Activated T-cell treated with anti-CD3 and anti-CD28 coated beads, Interleukin-2, amount 50 U/mL, for 72 hours (primary cell): ENCODE measurements at regions not wholly inside any gene's neighbourhood (a gene's known extent, or its start where the extent isn't known, plus 50 kb on each side); places are given as distances from the start of the nearest gene placed in this dataset.

Experiments used
- ATAC-seq, 2 donors: fragments of 150-1000 bp; cut with Tn5 transposase; replicated peaks in 1 of 2; 2 replicates each; pipeline ENCODE4 v1.10.0; 2021; ENCODE audit warnings: moderate library complexity in 2 of 2, mild to moderate bottlenecking in 1 of 2
- DNase-seq, 2 donors: peaks; one replicate each; pipeline ENCODE4 v3.0.0; 2021 to 2022; ENCODE audit warnings: mixed read lengths in 1 of 2
- H3K27ac Mint-ChIP-seq: one replicate; pipeline ENCODE4 v1.8.0; 2022; ENCODE audit warnings: mild to moderate bottlenecking, moderate library complexity, mixed read lengths
- H3K27me3 Mint-ChIP-seq: one replicate; pipeline ENCODE4 v1.8.0; 2022; ENCODE audit warnings: low read depth, mixed read lengths
- H3K36me3 Mint-ChIP-seq, 2 donors: one replicate each; pipeline ENCODE4 v1.8.0; 2022; ENCODE audit warnings: mixed read lengths in 2 of 2, mild to moderate bottlenecking in 1 of 2; ENCODE audit not compliant: insufficient read depth in 2 of 2
- H3K4me1 Mint-ChIP-seq: one replicate; pipeline ENCODE4 v1.8.0; 2022; ENCODE audit warnings: low read depth, mixed read lengths
- H3K4me3 Mint-ChIP-seq, 2 donors: one replicate each; pipeline ENCODE4 v1.8.0; 2022; ENCODE audit warnings: mild to moderate bottlenecking in 2 of 2, mixed read lengths in 2 of 2, moderate library complexity in 2 of 2
- H3K9me3 Mint-ChIP-seq, 2 donors: one replicate each; pipeline ENCODE4 v1.8.0; 2022; ENCODE audit warnings: mixed read lengths in 2 of 2

DNA sequence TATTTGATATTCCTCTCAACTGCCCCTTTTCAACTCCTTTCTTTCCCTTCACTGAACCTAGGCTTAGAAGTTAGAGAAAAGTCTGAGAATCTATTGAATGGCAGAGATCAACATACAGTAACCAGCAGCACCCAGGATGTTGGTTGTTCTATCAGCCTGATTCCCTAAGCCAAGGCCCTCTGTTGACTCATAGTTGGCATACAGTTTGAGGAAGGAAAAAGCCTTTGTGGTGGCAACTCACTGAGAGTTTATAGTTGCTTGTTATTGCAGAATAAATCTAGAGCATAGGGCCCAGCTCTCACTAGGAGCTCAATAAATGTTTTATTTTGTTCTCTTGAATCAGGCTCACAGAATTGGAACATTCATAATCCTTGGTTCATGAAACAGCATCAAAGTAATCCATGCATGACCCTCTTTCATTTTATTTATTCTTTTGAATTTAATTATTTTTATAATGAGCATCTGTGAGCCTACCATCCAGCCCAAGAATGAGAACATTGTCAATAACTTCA is 119.1 kb upstream of the ADGRF1 start:
- DNase-seq (no peak), ATAC-seq (no peak)
- no peaks in the 10 kb centered on the region for H3K4me1 Mint-ChIP-seq
- no peaks in the 10 kb centered on the region for H3K27me3 Mint-ChIP-seq
- no peak overlapping the region for H3K27ac Mint-ChIP-seq
- H3K9me3 Mint-ChIP-seq, result peaks cover 0 to 2% of the 10 kb centered on the region in 2 donors
- H3K36me3 Mint-ChIP-seq, result no peaks in the 10 kb centered on the region
- H3K4me3 Mint-ChIP-seq, result no peak overlapping the region

DNA sequence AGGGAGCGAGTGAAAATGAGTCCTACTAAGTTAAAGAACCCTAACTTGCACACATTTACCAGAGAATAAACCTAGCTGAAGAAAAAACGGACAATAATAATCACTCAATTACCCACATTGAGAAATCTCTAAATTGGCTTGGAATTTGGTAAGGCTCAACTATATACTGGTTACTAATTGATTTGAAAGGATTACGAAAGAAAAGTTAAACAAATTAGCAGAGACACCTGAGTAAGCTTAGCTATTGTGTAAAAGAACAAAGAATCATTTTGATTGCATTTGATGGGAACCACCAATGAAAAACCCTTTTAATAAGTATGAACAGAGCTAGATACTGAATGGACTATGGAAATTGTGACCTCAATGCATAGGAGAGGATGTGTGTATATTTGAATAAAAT is 118.6 kb upstream of the ADGRF1 start:
- H3K9me3 Mint-ChIP-seq, result peaks cover 0 to 2% of the 10 kb centered on the region in 2 donors
- H3K27me3 Mint-ChIP-seq, result no peaks in the 10 kb centered on the region
- no peak overlapping the region for H3K4me3 Mint-ChIP-seq
- H3K4me1 Mint-ChIP-seq, result no peaks in the 10 kb centered on the region
- no peaks in the 10 kb centered on the region for H3K36me3 Mint-ChIP-seq
- DNase-seq, result no peak
- H3K27ac Mint-ChIP-seq, result no peak overlapping the region
- no peak for ATAC-seq

DNA sequence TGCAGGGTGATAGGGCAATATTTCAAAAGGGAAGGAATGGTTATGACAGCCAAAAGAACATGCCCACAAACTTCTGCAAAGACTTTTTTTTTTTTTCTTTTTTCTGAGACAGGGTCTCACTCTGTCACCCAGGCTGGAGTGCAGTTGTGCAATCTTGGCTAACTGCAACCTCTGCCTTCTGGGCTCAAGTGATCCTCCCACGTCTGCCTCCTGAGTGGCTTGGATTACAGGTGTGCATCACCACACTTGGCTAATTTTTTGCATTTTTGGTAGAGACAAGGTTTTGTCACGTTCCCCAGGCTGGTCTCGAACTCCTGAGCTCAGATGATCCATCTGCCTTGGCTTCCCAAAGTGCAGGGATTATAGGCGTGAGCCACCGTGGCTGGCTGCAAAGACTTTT is 117.6 kb upstream of the ADGRF1 start:
- no peaks in the 10 kb centered on the region for H3K36me3 Mint-ChIP-seq
- DNase-seq (no peak), ATAC-seq (no peak)
- no peak overlapping the region for H3K27ac Mint-ChIP-seq
- H3K27me3 Mint-ChIP-seq, result no peaks in the 10 kb centered on the region
- H3K4me3 Mint-ChIP-seq, result no peak overlapping the region
- peaks cover 0 to 2% of the 10 kb centered on the region in 2 donors for H3K9me3 Mint-ChIP-seq
- no peaks in the 10 kb centered on the region for H3K4me1 Mint-ChIP-seq

DNA sequence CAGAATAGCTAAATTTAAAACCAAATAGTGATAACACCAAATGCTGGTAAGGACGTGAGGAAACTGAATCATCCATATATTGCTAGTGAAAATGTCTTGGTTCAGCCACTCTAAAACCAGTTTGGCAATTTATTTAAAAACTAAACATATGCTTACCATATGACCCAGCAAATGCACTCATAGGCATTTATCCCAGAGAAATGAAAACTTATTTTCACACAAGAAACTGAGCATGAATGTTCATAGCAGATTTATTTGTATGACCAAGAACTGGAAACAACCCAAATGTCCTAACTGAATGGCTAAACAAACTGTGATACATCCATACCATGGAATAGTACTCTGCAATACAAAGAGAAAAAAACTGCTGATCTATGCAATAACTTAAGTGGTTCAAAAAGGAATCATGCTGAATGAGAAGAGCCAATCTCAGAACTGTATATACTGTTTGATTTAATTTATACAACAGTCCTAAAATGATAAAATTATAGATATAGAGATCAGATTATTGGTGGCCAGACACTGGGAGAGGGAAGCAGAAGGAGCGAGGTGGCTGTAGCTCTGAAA is 115.6 kb upstream of the ADGRF1 start:
- Mint-ChIP-seq H3K27me3 (no peaks in the 10 kb centered on the region), H3K4me1 (no peaks in the 10 kb centered on the region), H3K9me3 (no peaks in the 10 kb centered on the region), H3K36me3 (no peaks in the 10 kb centered on the region), H3K27ac (no peak overlapping the region), H3K4me3 (no peak overlapping the region)
- no peak for DNase-seq
- no peak for ATAC-seq

DNA sequence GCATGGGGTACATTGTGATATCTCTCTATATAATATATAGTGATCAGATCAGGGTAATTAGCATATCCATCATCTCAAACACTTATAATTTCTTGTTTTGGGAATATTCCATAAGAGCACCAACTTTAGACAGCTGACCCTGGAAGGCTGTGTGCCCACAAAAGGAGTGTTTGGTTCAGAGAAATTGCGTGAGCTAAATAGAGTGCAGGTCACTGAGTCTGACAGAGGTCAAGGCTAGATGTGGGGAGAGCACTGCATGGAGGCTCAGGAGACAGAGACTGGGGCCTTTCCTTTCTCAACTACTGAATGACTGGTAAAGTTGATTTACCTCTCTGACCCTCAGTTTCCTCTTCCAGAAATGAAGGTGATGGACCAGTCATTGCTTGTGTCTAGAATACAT is 114.9 kb upstream of the ADGRF1 start:
- H3K9me3 Mint-ChIP-seq, result no peaks in the 10 kb centered on the region
- H3K27me3 Mint-ChIP-seq, result no peaks in the 10 kb centered on the region
- DNase-seq, result no peak
- H3K27ac Mint-ChIP-seq, result no peak overlapping the region
- H3K4me3 Mint-ChIP-seq, result no peak overlapping the region
- no peaks in the 10 kb centered on the region for H3K36me3 Mint-ChIP-seq
- no peak for ATAC-seq
- no peaks in the 10 kb centered on the region for H3K4me1 Mint-ChIP-seq

DNA sequence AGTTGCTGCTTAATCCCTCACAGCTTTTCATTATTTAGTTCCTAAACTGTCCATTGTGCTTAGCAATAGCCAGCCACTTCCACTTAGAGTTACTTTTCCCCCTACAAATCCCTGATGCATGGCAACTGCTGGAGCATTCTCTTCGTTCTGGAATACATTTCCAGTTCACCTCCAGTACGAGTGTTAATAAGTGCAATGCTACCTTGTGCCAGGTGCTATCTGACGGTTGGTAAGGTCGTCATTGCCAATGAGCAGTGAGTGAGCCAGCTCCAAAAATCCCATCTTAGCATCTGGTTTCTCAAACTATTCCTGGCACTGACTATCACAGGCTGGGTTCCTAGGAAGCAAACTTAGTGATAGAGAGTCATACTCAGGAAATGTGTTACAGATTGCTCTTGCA is 114.1 kb upstream of the ADGRF1 start:
- Mint-ChIP-seq H3K36me3 (no peaks in the 10 kb centered on the region), H3K27me3 (no peaks in the 10 kb centered on the region), H3K9me3 (no peaks in the 10 kb centered on the region), H3K4me1 (no peaks in the 10 kb centered on the region), H3K27ac (no peak overlapping the region), H3K4me3 (no peak overlapping the region)
- no peak for DNase-seq
- no peak for ATAC-seq

DNA sequence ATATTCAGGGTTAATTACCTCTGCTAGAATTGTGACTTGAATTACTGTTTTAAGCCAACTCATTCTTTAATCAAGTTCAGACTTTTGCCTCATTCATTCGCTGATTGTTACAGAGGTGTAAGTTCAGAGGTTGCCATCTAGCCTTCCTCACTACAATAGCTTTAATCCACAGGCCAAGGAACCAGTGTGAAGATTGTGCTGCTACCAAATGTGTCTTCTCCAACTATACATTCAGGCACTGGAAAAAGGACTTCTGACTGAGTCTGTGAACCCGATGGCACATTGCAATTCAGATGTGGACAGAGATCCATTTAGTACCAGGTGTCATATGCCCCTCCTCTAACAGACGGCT is 111.2 kb upstream of the ADGRF1 start:
- Mint-ChIP-seq H3K36me3 (no peaks in the 10 kb centered on the region), H3K9me3 (no peaks in the 10 kb centered on the region), H3K27me3 (peaks cover 9% of the 10 kb centered on the region), H3K27ac (no peak overlapping the region), H3K4me3 (no peak overlapping the region), H3K4me1 (no peaks in the 10 kb centered on the region)
- DNase-seq (no peak), ATAC-seq (no peak)

DNA sequence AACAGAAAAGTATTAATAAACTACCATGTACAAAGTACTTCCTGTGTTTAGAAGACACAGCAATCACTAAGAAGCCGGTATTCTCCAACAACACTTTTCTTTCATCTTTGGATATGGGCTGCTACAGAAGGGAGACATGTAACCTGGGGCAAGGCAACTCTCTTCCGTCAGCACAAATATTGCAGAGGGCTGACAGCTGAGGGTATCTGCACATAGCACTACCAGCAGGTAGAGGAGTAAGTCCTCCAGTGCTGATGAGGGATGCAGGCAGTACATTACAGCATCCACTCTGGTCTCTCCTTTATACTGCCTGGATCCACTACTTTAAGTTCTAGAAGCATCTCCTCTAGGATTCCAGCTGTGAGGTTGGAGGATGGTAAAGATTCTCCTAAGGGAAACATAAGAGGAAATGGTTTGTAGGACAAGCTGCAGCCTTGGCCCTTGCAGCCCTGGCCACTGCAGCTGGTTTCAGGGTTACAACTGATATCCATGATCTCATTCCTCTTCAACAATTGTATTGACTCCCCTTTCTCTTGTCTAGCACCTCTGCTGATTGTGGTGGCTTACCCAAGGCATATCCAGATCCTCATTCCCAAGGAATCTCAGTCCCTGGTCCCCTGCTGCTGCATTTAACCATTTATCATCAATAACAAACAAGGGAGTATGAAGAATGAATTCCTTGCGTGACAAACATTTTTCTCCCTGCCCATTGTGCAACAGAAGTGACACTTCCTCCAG is 110.7 kb upstream of the ADGRF1 start:
- no peaks in the 10 kb centered on the region for H3K4me1 Mint-ChIP-seq
- H3K36me3 Mint-ChIP-seq, result no peaks in the 10 kb centered on the region
- no peak overlapping the region for H3K27ac Mint-ChIP-seq
- H3K9me3 Mint-ChIP-seq, result no peaks in the 10 kb centered on the region
- H3K4me3 Mint-ChIP-seq, result no peak overlapping the region
- peaks cover 9% of the 10 kb centered on the region for H3K27me3 Mint-ChIP-seq
- DNase-seq, result no peak
- no peak for ATAC-seq

DNA sequence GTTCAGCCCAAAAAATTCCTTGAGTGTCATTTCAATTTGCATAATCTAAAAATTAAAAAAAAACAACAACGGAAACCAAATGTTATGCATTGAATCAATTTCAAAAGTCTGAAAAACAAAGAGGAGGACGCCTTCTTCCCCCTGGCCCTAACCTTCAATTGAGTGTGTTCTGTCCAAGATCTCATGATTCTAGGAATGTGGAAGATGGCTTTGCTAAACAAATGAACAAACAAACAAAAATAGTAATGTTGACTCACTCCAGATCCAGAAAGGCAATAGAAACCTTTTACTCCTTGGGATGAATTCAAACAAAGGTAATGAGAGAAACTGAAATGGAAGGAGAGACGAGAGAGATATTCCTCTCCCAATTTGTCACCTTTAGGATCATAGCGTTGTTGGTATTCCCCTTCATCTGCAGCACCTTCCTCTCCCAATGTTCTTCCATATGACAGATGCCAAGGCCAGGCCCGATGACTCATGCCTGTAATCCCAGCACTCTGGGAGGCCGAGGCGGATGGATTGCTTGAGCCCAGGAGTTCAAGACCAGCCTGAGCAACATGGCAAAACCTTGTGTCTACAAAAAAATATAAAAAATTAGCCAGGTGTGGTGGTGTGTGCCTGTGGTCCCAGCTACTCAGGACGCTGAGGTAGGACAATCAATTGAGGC is 109.2 kb upstream of the ADGRF1 start:
- H3K27me3 Mint-ChIP-seq, result peaks cover 9% of the 10 kb centered on the region
- no peaks in the 10 kb centered on the region for H3K36me3 Mint-ChIP-seq
- no peaks in the 10 kb centered on the region for H3K4me1 Mint-ChIP-seq
- no peak for ATAC-seq
- no peak overlapping the region for H3K27ac Mint-ChIP-seq
- H3K4me3 Mint-ChIP-seq, result no peak overlapping the region
- DNase-seq, result no peak
- no peaks in the 10 kb centered on the region for H3K9me3 Mint-ChIP-seq

DNA sequence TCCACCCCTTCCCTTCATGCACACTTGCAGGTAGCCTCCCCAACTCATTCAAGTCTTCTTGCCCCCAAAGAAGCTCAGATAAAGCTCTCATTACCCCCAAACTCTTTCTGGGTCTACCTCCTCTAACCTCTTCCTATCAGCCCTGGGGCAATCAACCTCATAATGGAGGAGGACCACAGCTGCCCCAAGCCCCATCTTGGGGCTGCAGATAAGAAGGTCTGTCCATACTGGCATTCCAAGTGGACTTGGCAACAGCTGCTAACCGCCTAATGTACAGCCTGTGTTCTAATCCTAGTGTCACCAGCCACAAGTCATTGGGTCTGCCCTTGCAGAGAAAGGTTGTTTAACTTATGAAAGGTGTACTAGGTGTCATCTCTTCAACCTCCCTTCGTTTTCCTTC is 107.4 kb upstream of the ADGRF1 start:
- Mint-ChIP-seq H3K36me3 (no peaks in the 10 kb centered on the region), H3K27me3 (peaks cover 9% of the 10 kb centered on the region), H3K27ac (no peak overlapping the region), H3K4me3 (no peak overlapping the region), H3K4me1 (no peaks in the 10 kb centered on the region), H3K9me3 (no peaks in the 10 kb centered on the region)
- ATAC-seq (no peak), DNase-seq (no peak)

DNA sequence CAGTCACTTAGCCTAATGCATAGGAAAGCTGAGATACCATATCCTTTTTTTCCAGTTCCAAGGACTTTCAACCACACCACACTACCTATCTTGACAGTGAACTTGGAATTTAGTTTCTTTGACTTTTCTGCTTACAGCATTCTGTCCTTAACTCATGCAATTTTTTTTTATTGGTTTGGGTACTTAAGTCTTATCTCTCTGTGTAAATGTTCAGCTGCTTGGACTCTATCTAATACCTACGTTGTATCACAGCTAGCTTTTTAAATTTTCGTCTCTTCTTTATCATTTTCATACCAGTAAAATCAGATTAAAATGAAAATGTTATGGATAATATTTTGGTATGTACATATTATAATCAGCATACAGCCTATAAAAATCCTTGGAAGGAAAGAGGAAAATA is 106.9 kb upstream of the ADGRF1 start:
- H3K27ac Mint-ChIP-seq, result no peak overlapping the region
- H3K27me3 Mint-ChIP-seq, result peaks cover 9% of the 10 kb centered on the region
- H3K4me1 Mint-ChIP-seq, result no peaks in the 10 kb centered on the region
- H3K9me3 Mint-ChIP-seq, result no peaks in the 10 kb centered on the region
- no peak overlapping the region for H3K4me3 Mint-ChIP-seq
- DNase-seq, result no peak
- no peaks in the 10 kb centered on the region for H3K36me3 Mint-ChIP-seq
- ATAC-seq, result no peak

DNA sequence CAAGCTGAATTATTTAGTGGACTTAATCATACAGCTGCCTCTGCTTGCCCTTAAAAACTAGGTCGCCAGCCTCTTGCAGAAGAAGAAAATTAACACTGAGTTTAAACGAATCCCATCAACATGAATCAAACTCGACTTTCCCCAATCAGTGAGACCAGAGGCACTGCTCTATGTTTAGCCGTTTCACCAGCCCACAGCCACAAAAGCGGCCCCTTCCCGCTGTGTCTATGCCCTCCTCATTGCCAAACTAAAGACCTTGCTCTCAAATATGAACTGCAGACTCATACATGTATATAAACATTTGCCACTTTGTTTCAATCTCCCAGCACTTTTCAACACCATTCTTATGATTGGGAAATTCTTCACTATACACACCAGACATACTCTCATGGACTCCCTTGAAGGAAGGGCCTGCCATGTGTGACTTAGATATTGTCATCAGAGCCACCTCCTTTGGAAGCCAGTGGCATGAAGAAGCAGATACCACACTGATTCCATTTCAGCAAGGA is 105.8 kb upstream of the ADGRF1 start:
- no peak overlapping the region for H3K4me3 Mint-ChIP-seq
- peaks cover 9% of the 10 kb centered on the region for H3K27me3 Mint-ChIP-seq
- DNase-seq (no peak), ATAC-seq (no peak)
- no peaks in the 10 kb centered on the region for H3K9me3 Mint-ChIP-seq
- H3K27ac Mint-ChIP-seq, result no peak overlapping the region
- no peaks in the 10 kb centered on the region for H3K4me1 Mint-ChIP-seq
- H3K36me3 Mint-ChIP-seq, result no peaks in the 10 kb centered on the region

DNA sequence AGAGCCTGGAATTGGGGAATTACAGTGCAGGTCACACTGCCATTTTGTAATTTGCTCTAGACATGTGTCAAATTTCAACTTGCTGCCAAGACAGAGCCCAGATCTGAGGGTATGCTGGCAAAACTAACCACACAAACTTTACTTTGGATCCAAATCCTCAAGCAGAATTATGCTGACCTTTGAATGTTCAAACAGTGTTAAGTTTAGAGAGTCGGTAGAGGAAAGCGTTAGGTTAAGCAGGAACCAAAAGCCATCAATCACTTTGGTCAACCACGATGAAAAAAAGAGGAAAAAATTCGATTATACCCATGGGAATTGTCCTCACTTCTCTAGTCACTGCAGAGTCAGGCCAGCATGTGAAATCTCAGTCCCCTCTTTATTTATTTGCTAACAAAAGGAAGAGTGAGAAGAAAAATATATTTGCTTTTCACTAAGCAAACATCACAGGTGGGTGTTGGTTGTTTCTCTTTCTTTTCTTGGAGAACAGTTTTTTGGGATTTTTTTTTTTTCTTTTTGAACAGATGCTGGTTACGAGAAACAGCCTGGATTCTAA is 105.1 kb upstream of the ADGRF1 start:
- no peak overlapping the region for H3K4me3 Mint-ChIP-seq
- peaks cover 9% of the 10 kb centered on the region for H3K27me3 Mint-ChIP-seq
- no peaks in the 10 kb centered on the region for H3K4me1 Mint-ChIP-seq
- DNase-seq, result no peak
- no peak overlapping the region for H3K27ac Mint-ChIP-seq
- H3K9me3 Mint-ChIP-seq, result no peaks in the 10 kb centered on the region
- H3K36me3 Mint-ChIP-seq, result no peaks in the 10 kb centered on the region
- no peak for ATAC-seq
